Colonic mucosa (tissue), 4 donors: ENCODE measurements at regions not wholly inside any gene's neighbourhood (a gene's known extent, or its start where the extent isn't known, plus 50 kb on each side); places are given as distances from the start of the nearest gene placed in this dataset.

Experiments
- DNase-seq: peaks from one replicate; pipeline ENCODE4 v3.0.0-alpha.2; 2020
- H3K27ac ChIP-seq: fragments of 200-600 bp; one replicate; pipeline ENCODE4 v1.8.0; 2021
- H3K27me3 ChIP-seq: fragments of 200-600 bp; one replicate; pipeline ENCODE4 v1.8.0; 2021
- H3K36me3 ChIP-seq: fragments of 200-600 bp; one replicate; pipeline ENCODE4 v1.8.0; 2021
- H3K4me1 ChIP-seq: fragments of 200-600 bp; one replicate; pipeline ENCODE4 v1.8.0; 2021; ENCODE audit warnings: mild to moderate bottlenecking
- H3K4me3 ChIP-seq: fragments of 200-600 bp; one replicate; pipeline ENCODE4 v1.8.0; 2021
- H3K9ac ChIP-seq, 2 donors: one replicate each; pipeline ENCODE4 v1.7.0; 2013; ENCODE audit warnings: control low read depth in 2 of 2, low read depth in 2 of 2, low read length in 2 of 2
- H3K9me3 ChIP-seq: fragments of 200-600 bp; one replicate; pipeline ENCODE4 v1.8.0; 2021
- intact Hi-C: fragments of 100-400 bp; cut with DNase I; formaldehyde crosslinking; loops from one replicate; pipeline ENCODE4 v1.14.1; 2022
- TF ChIP-seq, protein P1 (sequence below): fragments of 200-600 bp; IDR thresholded peaks from one replicate; pipeline ENCODE4 v1.8.0; 2022; ENCODE audit warnings: antibody characterized with exemption, mild to moderate bottlenecking
- donor health status: healthy.
- donor health status: DM: no; HTN: no; CAD: no.
- donor health status: DM: no; HTN: no; CAD: no.

GRCh38 chr16:85180047-85180826, 68.0 kb upstream of the CIBAR2 start:
- TF ChIP-seq, protein P1, sequence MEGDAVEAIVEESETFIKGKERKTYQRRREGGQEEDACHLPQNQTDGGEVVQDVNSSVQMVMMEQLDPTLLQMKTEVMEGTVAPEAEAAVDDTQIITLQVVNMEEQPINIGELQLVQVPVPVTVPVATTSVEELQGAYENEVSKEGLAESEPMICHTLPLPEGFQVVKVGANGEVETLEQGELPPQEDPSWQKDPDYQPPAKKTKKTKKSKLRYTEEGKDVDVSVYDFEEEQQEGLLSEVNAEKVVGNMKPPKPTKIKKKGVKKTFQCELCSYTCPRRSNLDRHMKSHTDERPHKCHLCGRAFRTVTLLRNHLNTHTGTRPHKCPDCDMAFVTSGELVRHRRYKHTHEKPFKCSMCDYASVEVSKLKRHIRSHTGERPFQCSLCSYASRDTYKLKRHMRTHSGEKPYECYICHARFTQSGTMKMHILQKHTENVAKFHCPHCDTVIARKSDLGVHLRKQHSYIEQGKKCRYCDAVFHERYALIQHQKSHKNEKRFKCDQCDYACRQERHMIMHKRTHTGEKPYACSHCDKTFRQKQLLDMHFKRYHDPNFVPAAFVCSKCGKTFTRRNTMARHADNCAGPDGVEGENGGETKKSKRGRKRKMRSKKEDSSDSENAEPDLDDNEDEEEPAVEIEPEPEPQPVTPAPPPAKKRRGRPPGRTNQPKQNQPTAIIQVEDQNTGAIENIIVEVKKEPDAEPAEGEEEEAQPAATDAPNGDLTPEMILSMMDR, result no peak
- DNase-seq, result no peak
- Histone ChIP-seq H3K27me3 (no peaks in the 10 kb centered on the region), H3K9me3 (no peaks in the 10 kb centered on the region), H3K36me3 (no peaks in the 10 kb centered on the region), H3K4me1 (no peaks in the 10 kb centered on the region), H3K4me3 (no peak overlapping the region), H3K9ac (no peak overlapping the region), H3K27ac (no peak overlapping the region)
- intact Hi-C loops, result no loop called here

DNA sequence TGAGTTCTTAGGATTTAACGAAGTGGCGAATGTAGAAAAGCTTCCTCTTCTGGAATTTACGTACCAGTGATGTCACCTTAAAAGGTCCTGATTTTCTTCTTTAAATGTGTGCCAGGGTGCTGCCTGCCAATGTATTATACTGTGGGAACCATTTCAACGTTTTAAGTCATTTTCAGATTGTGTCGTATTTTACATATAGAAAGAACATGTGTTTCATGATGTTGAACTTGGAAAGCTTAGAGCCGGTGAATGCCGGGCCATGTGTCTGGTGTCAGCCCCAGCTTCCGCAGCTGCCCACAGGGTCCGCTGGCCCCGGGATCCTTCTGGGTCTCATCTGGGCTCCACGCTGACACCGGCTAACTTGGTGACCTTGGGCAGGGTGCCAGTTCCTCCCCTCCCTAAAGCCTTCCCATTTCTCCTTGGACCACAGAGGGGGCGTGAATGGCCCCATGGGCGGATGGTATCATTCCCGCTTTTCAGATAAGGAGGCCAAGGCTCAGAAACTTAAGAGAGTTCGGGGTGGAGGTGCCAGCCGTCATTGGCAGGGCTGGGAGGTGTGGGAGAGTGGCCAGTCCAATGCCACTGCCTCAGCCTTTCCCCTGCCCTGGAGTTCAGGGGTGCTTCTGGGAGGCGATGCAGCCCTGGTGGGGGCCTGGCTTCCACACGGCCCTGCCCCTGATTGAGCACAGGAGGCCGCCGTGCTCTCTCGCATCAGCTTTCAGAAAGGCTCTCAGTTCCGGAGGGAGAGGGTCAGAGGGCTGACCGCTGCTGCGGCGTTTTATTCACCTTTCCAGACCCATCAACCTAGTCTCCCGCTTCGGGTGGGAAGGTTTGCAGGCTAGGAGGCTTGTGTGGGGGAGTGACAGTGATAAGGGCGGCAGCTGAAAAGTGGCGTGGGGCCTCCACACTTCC, 68.8 kb upstream of the CIBAR2 start:
- no peak overlapping the region for H3K27ac ChIP-seq
- no peak for DNase-seq

GRCh38 chr16:85181739-85182129, 69.5 kb upstream of the CIBAR2 start:
- Histone ChIP-seq H3K27ac (no peak overlapping the region), H3K9ac (no peak overlapping the region), H3K4me3 (no peak overlapping the region), H3K4me1 (no peaks in the 10 kb centered on the region), H3K27me3 (no peaks in the 10 kb centered on the region), H3K9me3 (no peaks in the 10 kb centered on the region), H3K36me3 (no peaks in the 10 kb centered on the region)
- TF ChIP-seq, protein P1, result no peak
- DNase-seq, result no peak
- intact Hi-C loops, result no loop called here

More for the DNA sequence above, 68.8 kb upstream of the CIBAR2 start:
- Histone ChIP-seq H3K9me3 (no peaks in the 10 kb centered on the region), H3K27me3 (no peaks in the 10 kb centered on the region), H3K9ac (no peak overlapping the region), H3K36me3 (no peaks in the 10 kb centered on the region), H3K4me1 (no peaks in the 10 kb centered on the region), H3K4me3 (no peak overlapping the region)
- intact Hi-C loops, result no loop called here
- TF ChIP-seq, protein P1, result no peak

GRCh38 chr16:85182286-85182685, 70.0 kb upstream of the CIBAR2 start:
- no peak for DNase-seq
- TF ChIP-seq, protein P1, result no peak
- H3K9me3 ChIP-seq, result no peaks in the 10 kb centered on the region
- H3K27me3 ChIP-seq, result no peaks in the 10 kb centered on the region
- intact Hi-C loops, result no loop called here
- no peaks in the 10 kb centered on the region for H3K4me1 ChIP-seq
- no peak overlapping the region for H3K4me3 ChIP-seq
- no peak overlapping the region for H3K9ac ChIP-seq
- no peak overlapping the region for H3K27ac ChIP-seq
- H3K36me3 ChIP-seq, result no peaks in the 10 kb centered on the region

GRCh38 chr16:85182774-85183173, 70.5 kb upstream of the CIBAR2 start:
- TF ChIP-seq, protein P1, result no peak
- intact Hi-C loops, result no loop called here

More at GRCh38 chr16:85182774-85183173, 70.5 kb upstream of the CIBAR2 start:
- no peak for DNase-seq
- Histone ChIP-seq H3K9ac (no peak overlapping the region), H3K4me1 (no peaks in the 10 kb centered on the region), H3K36me3 (no peaks in the 10 kb centered on the region), H3K9me3 (no peaks in the 10 kb centered on the region), H3K27me3 (no peaks in the 10 kb centered on the region), H3K4me3 (no peak overlapping the region), H3K27ac (no peak overlapping the region)
